ENCODE measurements at regions not wholly inside any gene's neighbourhood (a gene's known extent, or its start where the extent isn't known, plus 50 kb on each side); places are given as distances from the start of the nearest gene placed in this dataset.

- no peak for DNase-seq
- Histone ChIP-seq H3K4me3 (no peak overlapping the region), H3K9me3 (no peaks in the 10 kb centered on the region), H3K27me3 (no peaks in the 10 kb centered on the region), H3K36me3 (no peaks in the 10 kb centered on the region), H3K4me1 (peaks cover 0 to 17% (median 2%) of the 10 kb centered on the region in 4 donors), H3K27ac (no peak overlapping the region)
- TF ChIP-seq CTCF (IDR thresholded peaks at IDR 0.05), result no peak
- intact Hi-C loops (cut with DNase I; ENCODE audit: low total_unique reads), result no loop called here
Observed at GRCh38 chr1:199352351-199352750, 675.2 kb upstream of the NR5A2 start.

DNA sequence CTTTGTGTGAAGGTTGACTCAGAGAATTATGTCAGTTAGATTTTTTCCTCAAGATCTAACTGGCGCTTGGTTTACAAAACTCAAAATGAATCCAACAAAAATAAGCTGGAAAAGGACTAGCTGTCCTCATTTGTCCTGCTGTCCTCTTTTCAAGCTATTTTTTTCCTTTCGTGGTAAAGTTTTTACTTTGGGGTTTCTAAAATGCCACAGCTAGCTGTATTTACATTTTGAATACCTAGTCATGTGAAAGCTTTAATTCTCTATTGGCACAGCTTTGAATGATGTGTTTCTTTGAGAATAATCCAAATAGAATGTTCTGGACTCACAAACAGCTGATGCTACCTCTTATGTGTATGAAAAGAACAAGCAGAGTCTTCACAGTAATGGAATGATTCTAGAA is 673.6 kb upstream of the NR5A2 start:
- no peak overlapping the region for H3K4me3 ChIP-seq
- no peaks in the 10 kb centered on the region for H3K27me3 ChIP-seq
- H3K36me3 ChIP-seq, result no peaks in the 10 kb centered on the region
- intact Hi-C loops (cut with DNase I; ENCODE audit: low total_unique reads), result no loop called here
- peak overlapping the region in 1 of 2 donors; percentile 2 for H3K27ac ChIP-seq
- H3K9me3 ChIP-seq, result no peaks in the 10 kb centered on the region
- peaks cover 0 to 17% (median 2%) of the 10 kb centered on the region in 4 donors for H3K4me1 ChIP-seq
- DNase-seq, result no peak
- TF ChIP-seq CTCF (IDR thresholded peaks at IDR 0.05), result no peak

GRCh38 chr1:199356561-199356960 is 670.9 kb upstream of the NR5A2 start:
- peaks cover 0 to 17% (median 2%) of the 10 kb centered on the region in 4 donors for H3K4me1 ChIP-seq
- intact Hi-C loops (cut with DNase I; ENCODE audit: low total_unique reads), result no loop called here
- H3K27me3 ChIP-seq, result no peaks in the 10 kb centered on the region
- H3K9me3 ChIP-seq, result no peaks in the 10 kb centered on the region
- H3K27ac ChIP-seq, result no peak overlapping the region
- H3K36me3 ChIP-seq, result no peaks in the 10 kb centered on the region
- DNase-seq, result no peak
- no peak for TF ChIP-seq CTCF (IDR thresholded peaks at IDR 0.05)
- no peak overlapping the region for H3K4me3 ChIP-seq

DNA sequence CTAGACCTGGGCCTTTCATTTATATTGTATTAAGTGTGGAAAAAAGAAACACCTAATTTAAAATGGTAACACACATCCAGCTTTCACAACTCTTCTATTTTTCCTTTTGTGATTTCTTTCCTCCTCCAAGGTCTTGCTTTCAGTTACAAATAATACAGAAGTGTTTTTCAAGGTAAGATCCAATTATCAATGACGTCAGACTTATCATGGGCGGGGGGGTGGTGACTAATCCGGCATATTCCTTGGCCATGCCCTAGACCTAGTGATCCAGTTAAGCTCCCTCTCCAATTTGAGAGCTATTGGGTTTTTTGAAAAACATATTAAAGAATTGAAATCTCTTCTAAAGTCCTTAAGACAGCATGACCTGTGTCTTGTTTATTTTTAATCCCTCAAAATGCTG is 669.9 kb upstream of the NR5A2 start:
- Histone ChIP-seq H3K27ac (no peak overlapping the region), H3K27me3 (no peaks in the 10 kb centered on the region), H3K36me3 (no peaks in the 10 kb centered on the region), H3K4me1 (peaks cover 0 to 17% (median 2%) of the 10 kb centered on the region in 4 donors), H3K4me3 (no peak overlapping the region), H3K9me3 (no peaks in the 10 kb centered on the region)
- no peak for DNase-seq
- intact Hi-C loops (cut with DNase I; ENCODE audit: low total_unique reads), result no loop called here
- TF ChIP-seq CTCF (IDR thresholded peaks at IDR 0.05), result no peak

- intact Hi-C loops (cut with DNase I; ENCODE audit: low total_unique reads), result no loop called here
- no peaks in the 10 kb centered on the region for H3K9me3 ChIP-seq
- H3K4me3 ChIP-seq, result no peak overlapping the region
- H3K27ac ChIP-seq, result no peak overlapping the region
- H3K27me3 ChIP-seq, result no peaks in the 10 kb centered on the region
- DNase-seq, result no peak
- H3K36me3 ChIP-seq, result no peaks in the 10 kb centered on the region
- no peaks in the 10 kb centered on the region for H3K4me1 ChIP-seq
- TF ChIP-seq CTCF (IDR thresholded peaks at IDR 0.05), result no peak
Observed at GRCh38 chr1:199362996-199363395, 664.5 kb upstream of the NR5A2 start.

DNA sequence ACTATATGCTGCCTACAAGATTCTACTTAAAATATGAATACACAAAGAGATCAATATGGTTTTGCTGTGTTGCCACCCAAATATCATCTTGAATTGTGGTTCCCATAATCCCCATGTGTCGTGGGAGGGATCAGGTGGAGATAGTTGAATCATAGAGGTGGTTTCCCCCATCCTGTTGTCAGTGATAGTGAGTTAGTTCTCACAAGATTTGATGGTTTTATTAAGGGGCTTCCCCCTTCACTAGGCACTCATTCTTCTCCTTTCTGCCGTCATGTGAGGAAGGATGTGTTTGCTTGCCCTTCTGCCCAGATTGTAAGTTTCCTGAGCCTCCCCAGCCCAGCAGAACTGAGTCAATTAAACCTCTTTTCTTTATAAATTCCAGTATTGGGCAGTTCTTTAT is 654.4 kb upstream of the NR5A2 start:
- no peak for TF ChIP-seq CTCF (IDR thresholded peaks at IDR 0.05)
- Histone ChIP-seq H3K27ac (no peak overlapping the region), H3K36me3 (no peaks in the 10 kb centered on the region), H3K27me3 (no peaks in the 10 kb centered on the region), H3K4me3 (no peak overlapping the region), H3K4me1 (no peaks in the 10 kb centered on the region), H3K9me3 (peaks cover 0 to 5% (median 0%) of the 10 kb centered on the region in 3 donors)
- no peak for DNase-seq
- intact Hi-C loops (cut with DNase I; ENCODE audit: low total_unique reads), result no loop called here

Data from tibial artery (tissue), 4 donors.